HG02759 (cell line): ENCODE measurements at regions not wholly inside any gene's neighbourhood (a gene's known extent, or its start where the extent isn't known, plus 50 kb on each side); places are given as distances from the start of the nearest gene placed in this dataset.

Source experiments
- ATAC-seq: cut with Tn5 transposase; IDR thresholded peaks from one replicate; pipeline ENCODE4 v1.9.1; 2021; ENCODE audit warnings: mild to moderate bottlenecking, moderate library complexity; ENCODE audit not compliant: unreplicated experiment

- ATAC-seq: no peak
Measured at GRCh38 chr5:31137676-31138075, 55.8 kb upstream of the CDH6 start.

GRCh38 chr5:31135542-31135941, 57.9 kb upstream of the CDH6 start:
- no peak for ATAC-seq

GRCh38 chr5:31133488-31133887, 60.0 kb upstream of the CDH6 start:
- no peak for ATAC-seq

- no peak for ATAC-seq
Measured at GRCh38 chr5:31131381-31131891, 62.0 kb upstream of the CDH6 start.

GRCh38 chr5:31130676-31131075, 62.8 kb upstream of the CDH6 start:
- no peak for ATAC-seq

GRCh38 chr5:31124651-31125305, 68.7 kb upstream of the CDH6 start:
- no peak for ATAC-seq

- no peak for ATAC-seq
Measured at GRCh38 chr5:31124026-31124425, 69.5 kb upstream of the CDH6 start.

GRCh38 chr5:31122998-31123951, 70.2 kb upstream of the CDH6 start:
- no peak for ATAC-seq

- ATAC-seq: no peak
Measured at GRCh38 chr5:31121224-31121623, 72.3 kb upstream of the CDH6 start.

- ATAC-seq: no peak
Measured at GRCh38 chr5:31120642-31120948, 72.9 kb upstream of the CDH6 start.

- ATAC-seq: no peak
Measured at GRCh38 chr5:31119938-31120641, 73.4 kb upstream of the CDH6 start.

GRCh38 chr5:31116466-31117031, 76.9 kb upstream of the CDH6 start:
- no peak for ATAC-seq

- ATAC-seq: no peak
Measured at GRCh38 chr5:31114817-31115216, 78.7 kb upstream of the CDH6 start.

GRCh38 chr5:31113666-31114350, 79.7 kb upstream of the CDH6 start:
- no peak for ATAC-seq

GRCh38 chr5:31113101-31113500, 80.4 kb upstream of the CDH6 start:
- no peak for ATAC-seq

- ATAC-seq: no peak
Measured at GRCh38 chr5:31107091-31107518, 86.4 kb upstream of the CDH6 start.

- no peak for ATAC-seq
Measured at GRCh38 chr5:31106691-31107090, 86.8 kb upstream of the CDH6 start.

GRCh38 chr5:31106278-31106677, 87.2 kb upstream of the CDH6 start:
- ATAC-seq: no peak

GRCh38 chr5:31104775-31105174, 88.7 kb upstream of the CDH6 start:
- ATAC-seq: no peak

- ATAC-seq: no peak
Measured at GRCh38 chr5:31100781-31101310, 92.6 kb upstream of the CDH6 start.
